Endodermal cell (in vitro differentiated cells): ENCODE measurements at regions not wholly inside any gene's neighbourhood (a gene's known extent, or its start where the extent isn't known, plus 50 kb on each side); places are given as distances from the start of the nearest gene placed in this dataset.

Experiments used
- DNase-seq: peaks from one replicate; pipeline ENCODE4 v3.0.0-alpha.2; 2017
- H3K27ac ChIP-seq: 2 replicates; pipeline ENCODE4 v1.5.1; 2013; ENCODE audit warnings: mild to moderate bottlenecking, low read depth, low read length, moderate library complexity
- H3K27me3 ChIP-seq: 2 replicates; pipeline ENCODE4 v1.6.1; 2013; ENCODE audit warnings: mild to moderate bottlenecking, low read length, moderate library complexity; ENCODE audit not compliant: insufficient read depth, control insufficient read depth, poor library complexity, severe bottlenecking
- H3K36me3 ChIP-seq: 2 replicates; pipeline ENCODE4 v1.7.0; 2013; ENCODE audit warnings: mild to moderate bottlenecking, low read length, moderate library complexity; ENCODE audit not compliant: control insufficient read depth, insufficient read depth
- H3K4me1 ChIP-seq: one replicate; pipeline ENCODE4 v1.7.0; 2013; ENCODE audit warnings: low read length; ENCODE audit not compliant: control insufficient read depth, insufficient read depth
- H3K4me3 ChIP-seq: 2 replicates; pipeline ENCODE4 v1.5.1; 2013; ENCODE audit warnings: mild to moderate bottlenecking, low read length, moderate library complexity
- H3K9ac ChIP-seq: 2 replicates; pipeline ENCODE4 v1.6.1; 2013; ENCODE audit warnings: mild to moderate bottlenecking, low read length, moderate library complexity; ENCODE audit not compliant: poor library complexity, severe bottlenecking; ENCODE audit errors: extremely low read depth
- H3K9me3 ChIP-seq: 2 replicates; pipeline ENCODE4 v1.6.1; 2013; ENCODE audit warnings: mild to moderate bottlenecking, low read length, moderate library complexity; ENCODE audit not compliant: control insufficient read depth
- H3K27ac Mint-ChIP-seq: 2 replicates; pipeline ENCODE4 v1.8.0; 2020; ENCODE audit warnings: mixed read lengths
- H3K27me3 Mint-ChIP-seq: 2 replicates; pipeline ENCODE4 v1.8.0; 2021; ENCODE audit warnings: mild to moderate bottlenecking, mixed read lengths; ENCODE audit not compliant: insufficient read depth
- H3K36me3 Mint-ChIP-seq: 2 replicates; pipeline ENCODE4 v1.8.0; 2020; ENCODE audit warnings: low read depth, mixed read lengths
- H3K4me1 Mint-ChIP-seq: 2 replicates; pipeline ENCODE4 v1.8.0; 2020; ENCODE audit warnings: mixed read lengths
- H3K4me3 Mint-ChIP-seq: 2 replicates; pipeline ENCODE4 v1.8.0; 2020; ENCODE audit warnings: mild to moderate bottlenecking, moderate library complexity, mixed read lengths
- H3K9me3 Mint-ChIP-seq: 2 replicates; pipeline ENCODE4 v1.8.0; 2020; ENCODE audit warnings: mild to moderate bottlenecking, mixed read lengths
- WGBS, 2 experiments: methylation state at CpG; one replicate each; pipeline versions ENCODE4 v1.1.5 to v1.1.7; 2013; ENCODE audit warnings: missing lambda C conversion rate in 2 of 2, mixed read lengths in 1 of 2; ENCODE audit not compliant: insufficient coverage in 1 of 2, insufficient read length in 1 of 2; 5-methylcytosine and 5-hydroxymethylcytosine counted together
- TF ChIP-seq, protein P1 (sequence below): fragments of 200-600 bp; sonication (generic); conservative IDR thresholded peaks from 2 replicates; pipeline ENCODE4 v1.5.0; 2021; ENCODE audit warnings: antibody characterized with exemption, mild to moderate bottlenecking

DNA sequence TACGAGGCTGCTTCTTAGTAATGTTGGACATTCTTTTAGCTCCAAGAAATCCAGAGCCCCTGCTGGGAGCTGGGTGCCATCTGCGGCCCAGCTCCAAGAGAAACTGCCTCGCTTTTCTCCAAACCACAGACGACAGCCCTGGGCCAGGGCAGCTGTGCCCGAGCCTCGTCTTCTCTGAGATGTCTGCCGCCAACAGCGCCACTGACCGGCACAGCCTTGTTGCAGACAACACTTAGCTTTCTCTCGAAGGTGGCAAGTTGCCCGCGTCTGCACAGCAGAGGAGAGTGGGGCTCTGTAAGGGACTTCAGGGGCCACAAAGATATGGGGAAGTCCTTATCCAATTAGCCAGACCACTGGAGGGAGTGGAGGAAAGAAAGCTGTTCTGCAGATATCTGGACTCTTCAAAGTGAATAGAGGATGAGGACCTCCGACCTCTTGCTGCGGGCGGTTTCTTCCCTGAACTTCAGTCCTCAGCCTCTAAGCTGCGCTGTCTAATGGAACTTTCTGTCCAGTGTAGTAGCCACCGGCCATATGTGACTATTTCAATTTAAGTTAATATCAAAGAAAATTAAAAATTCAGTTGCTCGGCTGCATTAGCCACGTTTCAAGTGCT is 63.9 kb upstream of the DISP3 start:
- H3K4me1 ChIP-seq: no peaks in the 10 kb centered on the region
- H3K9me3 Mint-ChIP-seq: no peaks in the 10 kb centered on the region
- 95 to 96% methylated on average over 16 to 19 of the region's 19 CpGs for WGBS, 2 experiments

DNA sequence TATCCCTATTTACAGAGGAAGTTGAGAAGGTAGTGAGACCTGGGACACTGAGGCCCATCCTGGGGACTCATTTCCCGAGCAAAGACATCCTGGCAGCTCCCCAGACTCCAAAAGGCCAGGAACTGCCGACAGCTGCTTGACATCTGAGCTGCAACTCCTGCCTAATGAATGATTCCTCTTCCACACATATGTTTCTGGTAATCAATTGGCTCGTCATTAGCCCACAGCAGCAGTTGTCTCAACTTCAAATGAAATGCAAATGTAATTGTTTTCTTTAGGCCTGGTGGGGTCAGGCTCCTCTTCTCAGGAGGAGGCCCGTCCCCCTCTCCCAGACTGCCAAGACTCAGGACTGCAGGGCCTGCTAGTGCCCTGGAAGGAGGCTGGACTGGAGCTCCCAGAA is 61.8 kb upstream of the DISP3 start:
- H3K27ac Mint-ChIP-seq: no peak overlapping the region
- H3K27me3 Mint-ChIP-seq: peaks cover 17% of the 10 kb centered on the region
- 28 to 40% methylated on average over 3 to 4 of the region's 4 CpGs for WGBS, 2 experiments

More for the DNA sequence above, 63.9 kb upstream of the DISP3 start:
- no peak for DNase-seq
- H3K27me3 Mint-ChIP-seq: peaks cover 18% of the 10 kb centered on the region
- H3K4me3 Mint-ChIP-seq: no peak overlapping the region
- TF ChIP-seq, protein P1, sequence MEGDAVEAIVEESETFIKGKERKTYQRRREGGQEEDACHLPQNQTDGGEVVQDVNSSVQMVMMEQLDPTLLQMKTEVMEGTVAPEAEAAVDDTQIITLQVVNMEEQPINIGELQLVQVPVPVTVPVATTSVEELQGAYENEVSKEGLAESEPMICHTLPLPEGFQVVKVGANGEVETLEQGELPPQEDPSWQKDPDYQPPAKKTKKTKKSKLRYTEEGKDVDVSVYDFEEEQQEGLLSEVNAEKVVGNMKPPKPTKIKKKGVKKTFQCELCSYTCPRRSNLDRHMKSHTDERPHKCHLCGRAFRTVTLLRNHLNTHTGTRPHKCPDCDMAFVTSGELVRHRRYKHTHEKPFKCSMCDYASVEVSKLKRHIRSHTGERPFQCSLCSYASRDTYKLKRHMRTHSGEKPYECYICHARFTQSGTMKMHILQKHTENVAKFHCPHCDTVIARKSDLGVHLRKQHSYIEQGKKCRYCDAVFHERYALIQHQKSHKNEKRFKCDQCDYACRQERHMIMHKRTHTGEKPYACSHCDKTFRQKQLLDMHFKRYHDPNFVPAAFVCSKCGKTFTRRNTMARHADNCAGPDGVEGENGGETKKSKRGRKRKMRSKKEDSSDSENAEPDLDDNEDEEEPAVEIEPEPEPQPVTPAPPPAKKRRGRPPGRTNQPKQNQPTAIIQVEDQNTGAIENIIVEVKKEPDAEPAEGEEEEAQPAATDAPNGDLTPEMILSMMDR: peak; percentile 17
- Histone ChIP-seq H3K9me3 (no peaks in the 10 kb centered on the region), H3K27me3 (no peaks in the 10 kb centered on the region), H3K27ac (no peak overlapping the region), H3K36me3 (no peaks in the 10 kb centered on the region), H3K4me3 (no peak overlapping the region), H3K9ac (no peak overlapping the region)
- H3K4me1 Mint-ChIP-seq: peaks cover 20% of the 10 kb centered on the region
- no peak overlapping the region for H3K27ac Mint-ChIP-seq
- no peaks in the 10 kb centered on the region for H3K36me3 Mint-ChIP-seq

DNA sequence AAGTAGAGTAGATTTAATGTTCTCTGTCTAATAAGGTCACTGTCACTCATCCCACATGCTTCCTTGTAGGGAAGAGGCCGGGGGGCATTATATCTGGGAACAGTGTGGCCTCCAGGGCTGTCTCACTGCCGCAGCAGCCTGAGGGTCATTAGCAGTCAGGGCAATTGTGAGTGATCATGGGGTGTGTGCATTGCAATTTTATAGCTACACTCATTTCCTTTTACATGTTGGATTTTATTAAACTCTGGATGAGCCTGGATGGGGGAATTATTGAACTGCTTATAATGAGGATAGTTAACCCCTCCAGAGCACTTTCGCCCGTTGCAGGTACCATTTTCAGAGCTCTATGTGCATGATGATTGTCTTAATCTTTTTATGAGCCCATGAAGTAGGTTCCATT is 60.9 kb upstream of the DISP3 start:
- Mint-ChIP-seq H3K27me3 (peaks cover 17% of the 10 kb centered on the region), H3K36me3 (no peaks in the 10 kb centered on the region), H3K4me1 (peaks cover 18% of the 10 kb centered on the region), H3K9me3 (no peaks in the 10 kb centered on the region), H3K27ac (no peak overlapping the region), H3K4me3 (no peak overlapping the region)
- H3K9me3 ChIP-seq: no peaks in the 10 kb centered on the region
- H3K9ac ChIP-seq: no peak overlapping the region
- H3K27ac ChIP-seq: no peak overlapping the region
- 82 to 100% methylated on average over 2 to 4 of the region's 4 CpGs for whole genome bisulfite sequencing, 2 experiments
- H3K36me3 ChIP-seq: no peaks in the 10 kb centered on the region
- H3K4me3 ChIP-seq: no peak overlapping the region
- TF ChIP-seq, protein P1: no peak
- H3K4me1 ChIP-seq: no peaks in the 10 kb centered on the region
- no peaks in the 10 kb centered on the region for H3K27me3 ChIP-seq
- no peak for DNase-seq

More for the DNA sequence above, 61.8 kb upstream of the DISP3 start:
- no peak overlapping the region for H3K4me3 ChIP-seq
- H3K27me3 ChIP-seq: no peaks in the 10 kb centered on the region
- H3K4me1 ChIP-seq: no peaks in the 10 kb centered on the region
- no peaks in the 10 kb centered on the region for H3K36me3 ChIP-seq
- no peak overlapping the region for H3K9ac ChIP-seq
- no peaks in the 10 kb centered on the region for H3K9me3 ChIP-seq
- Mint-ChIP-seq H3K4me1 (peaks cover 20% of the 10 kb centered on the region), H3K4me3 (no peak overlapping the region), H3K36me3 (no peaks in the 10 kb centered on the region), H3K9me3 (no peaks in the 10 kb centered on the region)
- TF ChIP-seq, protein P1: no peak
- H3K27ac ChIP-seq: no peak overlapping the region
- peak; percentile 58 for DNase-seq
